Prostate gland (tissue), 2 donors: ENCODE measurements at regions not wholly inside any gene's neighbourhood (a gene's known extent, or its start where the extent isn't known, plus 50 kb on each side); places are given as distances from the start of the nearest gene placed in this dataset.

Experiments
- DNase-seq: peaks from one replicate; pipeline ENCODE4 v3.0.0-alpha.2; 2019; ENCODE audit warnings: low spot score
- H3K27ac ChIP-seq, 2 donors: fragments of 200-600 bp; sonication (generic); 2 replicates each; pipeline ENCODE4 v1.5.1; 2017 to 2019
- H3K27me3 ChIP-seq: fragments of 200-600 bp; sonication (generic); replicated peaks from 2 replicates; pipeline ENCODE4 v1.5.1; 2019; ENCODE audit not compliant: insufficient read depth
- H3K36me3 ChIP-seq, 2 donors: fragments of 200-600 bp; sonication (generic); 1 replicate in 1 of 2; 2 replicates in 1 of 2; pipeline versions ENCODE4 v1.5.1 to v1.8.1; 2017 to 2019
- H3K4me1 ChIP-seq: fragments of 200-600 bp; sonication (generic); replicated peaks from 2 replicates; pipeline ENCODE4 v1.5.1; 2019
- H3K4me3 ChIP-seq, 2 donors: fragments of 200-600 bp; sonication (generic); 2 replicates each; pipeline ENCODE4 v1.5.1; 2017 to 2019
- H3K9me3 ChIP-seq: fragments of 200-600 bp; sonication (generic); 2 replicates; pipeline ENCODE4 v1.5.1; 2017
- POLR2A ChIP-seq: fragments of 450-650 bp; IDR thresholded peaks from one replicate; pipeline ENCODE4 v1.6.1; 2016; ENCODE audit warnings: antibody characterized with exemption, mild to moderate bottlenecking
- POLR2AphosphoS5 ChIP-seq: sonication (generic); formaldehyde crosslinking; IDR thresholded peaks from one replicate; pipeline ENCODE4 v1.6.1; 2017; ENCODE audit warnings: antibody characterized with exemption
- WGBS: methylation state at CpG from one replicate; pipeline ENCODE4 v1.1.5; 2018; 5-methylcytosine and 5-hydroxymethylcytosine counted together
- intact Hi-C: fragments of 100-400 bp; cut with DNase I; formaldehyde crosslinking; loops from one replicate; pipeline ENCODE4 v1.14.2; 2022
- TF ChIP-seq, protein P1 (sequence below), 4 experiments: fragments of 200-600 bp in 2 of 4; fragments of 450-650 bp in 2 of 4; sonication (generic) in 2 of 4; IDR thresholded peaks; 1 replicate in 3 of 4; 2 replicates in 1 of 4; pipeline ENCODE4 v1.5.1; 2016 to 2019; ENCODE audit warnings: antibody characterized with exemption in 4 of 4, mild to moderate bottlenecking in 2 of 4, moderate library complexity in 2 of 4

GRCh38 chr3:73228959-73229358, 167.5 kb downstream of the EBLN2 start:
- 59% methylated on average over 8 of the region's 8 CpGs for WGBS
- TF ChIP-seq, protein P1, sequence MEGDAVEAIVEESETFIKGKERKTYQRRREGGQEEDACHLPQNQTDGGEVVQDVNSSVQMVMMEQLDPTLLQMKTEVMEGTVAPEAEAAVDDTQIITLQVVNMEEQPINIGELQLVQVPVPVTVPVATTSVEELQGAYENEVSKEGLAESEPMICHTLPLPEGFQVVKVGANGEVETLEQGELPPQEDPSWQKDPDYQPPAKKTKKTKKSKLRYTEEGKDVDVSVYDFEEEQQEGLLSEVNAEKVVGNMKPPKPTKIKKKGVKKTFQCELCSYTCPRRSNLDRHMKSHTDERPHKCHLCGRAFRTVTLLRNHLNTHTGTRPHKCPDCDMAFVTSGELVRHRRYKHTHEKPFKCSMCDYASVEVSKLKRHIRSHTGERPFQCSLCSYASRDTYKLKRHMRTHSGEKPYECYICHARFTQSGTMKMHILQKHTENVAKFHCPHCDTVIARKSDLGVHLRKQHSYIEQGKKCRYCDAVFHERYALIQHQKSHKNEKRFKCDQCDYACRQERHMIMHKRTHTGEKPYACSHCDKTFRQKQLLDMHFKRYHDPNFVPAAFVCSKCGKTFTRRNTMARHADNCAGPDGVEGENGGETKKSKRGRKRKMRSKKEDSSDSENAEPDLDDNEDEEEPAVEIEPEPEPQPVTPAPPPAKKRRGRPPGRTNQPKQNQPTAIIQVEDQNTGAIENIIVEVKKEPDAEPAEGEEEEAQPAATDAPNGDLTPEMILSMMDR (IDR thresholded peaks at IDR 0.05): no peak
- TF ChIP-seq POLR2A (no peak), POLR2AphosphoS5 (no peak)
- H3K9me3 ChIP-seq: no peaks in the 10 kb centered on the region

DNA sequence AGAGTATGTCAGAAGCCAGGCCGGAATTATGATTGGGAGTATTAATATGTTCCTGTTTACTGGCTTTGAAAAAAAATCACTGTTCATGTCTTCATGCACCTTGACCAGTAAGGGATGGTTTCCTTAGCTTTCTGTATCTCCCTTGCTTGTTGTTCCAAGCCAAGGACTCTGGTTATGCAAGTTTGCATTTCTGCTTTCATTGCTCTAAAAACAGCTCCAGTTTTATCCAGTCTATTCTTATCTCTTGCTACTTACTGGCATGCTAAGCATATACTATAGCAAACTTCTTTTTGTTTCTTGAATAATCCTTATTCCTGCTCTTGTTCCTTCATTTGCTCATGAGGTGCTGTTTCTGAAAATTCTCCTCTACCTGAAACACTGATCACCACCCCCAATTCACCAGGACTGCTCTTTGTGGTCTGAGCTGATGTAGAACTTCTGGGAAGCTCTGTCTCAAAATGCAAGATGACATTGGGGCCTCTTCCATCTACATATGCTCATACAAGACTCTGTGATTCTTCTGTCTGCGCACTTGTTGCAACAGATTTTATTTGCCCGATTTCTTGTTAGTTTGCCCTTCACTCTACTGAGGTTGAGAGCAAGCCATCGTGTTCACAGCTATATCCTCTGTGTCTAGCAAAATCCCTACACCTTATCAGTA, 173.0 kb downstream of the EBLN2 start:
- Histone ChIP-seq H3K27ac (no peak overlapping the region), H3K4me3 (no peak overlapping the region), H3K9me3 (no peaks in the 10 kb centered on the region), H3K4me1 (no peaks in the 10 kb centered on the region), H3K36me3 (no peaks in the 10 kb centered on the region), H3K27me3 (no peaks in the 10 kb centered on the region)
- intact Hi-C loops: no loop called here
- no peak for DNase-seq
- 92% methylated on average over 4 of the region's 4 CpGs for WGBS
- TF ChIP-seq POLR2A: no peak
- no peak for TF ChIP-seq POLR2AphosphoS5
- TF ChIP-seq, protein P1 (IDR thresholded peaks at IDR 0.05): no peak

More at GRCh38 chr3:73228959-73229358, 167.5 kb downstream of the EBLN2 start:
- Histone ChIP-seq H3K27ac (no peak overlapping the region), H3K4me1 (no peaks in the 10 kb centered on the region), H3K27me3 (no peaks in the 10 kb centered on the region), H3K36me3 (no peaks in the 10 kb centered on the region), H3K4me3 (no peak overlapping the region)
- no peak for DNase-seq
- intact Hi-C loops: no loop called here

- intact Hi-C loops: no loop called here
- Histone ChIP-seq H3K9me3 (no peaks in the 10 kb centered on the region), H3K4me3 (no peak overlapping the region), H3K27me3 (no peaks in the 10 kb centered on the region), H3K27ac (no peak overlapping the region), H3K36me3 (no peaks in the 10 kb centered on the region), H3K4me1 (no peaks in the 10 kb centered on the region)
- 82% methylated on average over 7 of the region's 7 CpGs for WGBS
- TF ChIP-seq POLR2AphosphoS5: no peak
- no peak for TF ChIP-seq POLR2A
- TF ChIP-seq, protein P1 (IDR thresholded peaks at IDR 0.05): no peak
- DNase-seq: no peak
Measured at GRCh38 chr3:73235768-73236167, 174.3 kb downstream of the EBLN2 start.

DNA sequence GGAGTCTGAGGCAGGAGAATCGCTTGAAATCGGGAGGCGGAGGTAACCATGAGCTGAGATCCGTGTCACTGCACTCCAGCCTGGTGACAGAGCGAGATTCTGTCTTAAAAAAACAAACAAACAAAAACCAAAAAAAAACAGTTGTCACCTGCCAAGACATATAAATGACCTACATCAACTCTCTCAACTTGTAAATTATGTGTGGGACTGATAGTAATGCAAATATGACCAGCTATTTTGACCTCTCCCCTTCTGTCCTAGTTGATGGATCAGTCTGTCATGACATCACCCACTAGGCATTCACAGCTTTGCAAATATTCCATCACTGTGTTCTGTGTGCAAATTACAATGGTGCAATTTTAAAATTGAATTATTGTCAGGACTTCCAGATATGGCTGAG, 175.4 kb downstream of the EBLN2 start:
- 90% methylated on average over 5 of the region's 5 CpGs for WGBS
- intact Hi-C loops: no loop called here

More for the DNA sequence above, 175.4 kb downstream of the EBLN2 start:
- no peak overlapping the region for H3K4me3 ChIP-seq
- H3K27me3 ChIP-seq: no peaks in the 10 kb centered on the region
- H3K9me3 ChIP-seq: no peaks in the 10 kb centered on the region
- TF ChIP-seq, protein P1 (IDR thresholded peaks at IDR 0.05): no peak
- TF ChIP-seq POLR2AphosphoS5 (no peak), POLR2A (no peak)
- H3K4me1 ChIP-seq: no peaks in the 10 kb centered on the region
- no peak for DNase-seq
- H3K36me3 ChIP-seq: no peaks in the 10 kb centered on the region
- no peak overlapping the region for H3K27ac ChIP-seq
